ENCODE measurements at regions not wholly inside any gene's neighbourhood (a gene's known extent, or its start where the extent isn't known, plus 50 kb on each side); places are given as distances from the start of the nearest gene placed in this dataset.

DNA sequence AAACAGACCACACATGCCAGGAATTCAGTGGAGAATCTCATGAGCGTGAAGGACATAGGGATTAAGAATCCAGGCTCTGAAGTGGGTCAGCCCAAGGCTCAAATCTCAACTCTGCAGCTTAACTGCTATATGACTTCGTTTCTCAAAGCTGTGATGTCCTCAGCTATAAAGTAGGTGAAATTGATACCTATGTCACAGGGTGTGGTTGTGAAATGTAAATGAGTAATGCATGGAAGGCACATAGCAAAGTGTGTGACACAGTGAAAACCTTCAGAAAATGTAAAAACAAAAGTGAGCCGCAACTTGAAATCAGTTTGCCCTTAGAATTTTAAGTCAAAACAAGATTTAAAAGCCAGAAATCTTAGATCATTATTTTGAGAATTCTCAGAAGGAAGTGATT lies 145.7 kb upstream of the PRMT6 start:
- in situ Hi-C loops (cut with HindIII; ENCODE audit: low sequenced_read_pairs), result no loop called here
- TF ChIP-seq, protein P1, sequence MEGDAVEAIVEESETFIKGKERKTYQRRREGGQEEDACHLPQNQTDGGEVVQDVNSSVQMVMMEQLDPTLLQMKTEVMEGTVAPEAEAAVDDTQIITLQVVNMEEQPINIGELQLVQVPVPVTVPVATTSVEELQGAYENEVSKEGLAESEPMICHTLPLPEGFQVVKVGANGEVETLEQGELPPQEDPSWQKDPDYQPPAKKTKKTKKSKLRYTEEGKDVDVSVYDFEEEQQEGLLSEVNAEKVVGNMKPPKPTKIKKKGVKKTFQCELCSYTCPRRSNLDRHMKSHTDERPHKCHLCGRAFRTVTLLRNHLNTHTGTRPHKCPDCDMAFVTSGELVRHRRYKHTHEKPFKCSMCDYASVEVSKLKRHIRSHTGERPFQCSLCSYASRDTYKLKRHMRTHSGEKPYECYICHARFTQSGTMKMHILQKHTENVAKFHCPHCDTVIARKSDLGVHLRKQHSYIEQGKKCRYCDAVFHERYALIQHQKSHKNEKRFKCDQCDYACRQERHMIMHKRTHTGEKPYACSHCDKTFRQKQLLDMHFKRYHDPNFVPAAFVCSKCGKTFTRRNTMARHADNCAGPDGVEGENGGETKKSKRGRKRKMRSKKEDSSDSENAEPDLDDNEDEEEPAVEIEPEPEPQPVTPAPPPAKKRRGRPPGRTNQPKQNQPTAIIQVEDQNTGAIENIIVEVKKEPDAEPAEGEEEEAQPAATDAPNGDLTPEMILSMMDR (IDR thresholded peaks at IDR 0.05; ENCODE audit: low read depth, low read length), result no peak
- no peak overlapping the region for H3K4me3 ChIP-seq (ENCODE audit: low read depth, low read length)
- no peak for DNase-seq (ENCODE audit: low read depth, low spot score)

DNA sequence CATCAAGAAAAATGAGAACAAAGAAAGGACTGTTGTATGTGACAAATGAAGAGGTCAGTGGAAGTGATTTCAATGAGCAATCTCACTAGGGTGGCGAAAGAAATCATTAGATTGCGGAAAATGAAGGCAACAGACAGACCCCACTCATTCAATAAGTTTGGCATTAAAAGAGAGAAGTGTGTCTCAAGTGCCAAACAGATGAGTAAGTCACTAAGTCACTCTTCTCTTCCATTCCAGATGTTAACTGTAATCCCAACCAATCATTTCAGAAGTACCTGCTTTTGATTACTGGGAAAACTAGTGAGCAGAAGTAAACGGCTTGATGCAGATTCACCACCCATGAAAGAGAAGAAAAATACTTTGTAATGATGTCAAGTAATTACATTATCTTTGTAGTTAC lies 144.3 kb upstream of the PRMT6 start:
- H3K4me3 ChIP-seq (ENCODE audit: low read depth, low read length), result no peak overlapping the region
- DNase-seq (ENCODE audit: low read depth, low spot score), result no peak
- in situ Hi-C loops (cut with HindIII; ENCODE audit: low sequenced_read_pairs), result no loop called here
- TF ChIP-seq, protein P1 (IDR thresholded peaks at IDR 0.05; ENCODE audit: low read depth, low read length), result no peak

DNA sequence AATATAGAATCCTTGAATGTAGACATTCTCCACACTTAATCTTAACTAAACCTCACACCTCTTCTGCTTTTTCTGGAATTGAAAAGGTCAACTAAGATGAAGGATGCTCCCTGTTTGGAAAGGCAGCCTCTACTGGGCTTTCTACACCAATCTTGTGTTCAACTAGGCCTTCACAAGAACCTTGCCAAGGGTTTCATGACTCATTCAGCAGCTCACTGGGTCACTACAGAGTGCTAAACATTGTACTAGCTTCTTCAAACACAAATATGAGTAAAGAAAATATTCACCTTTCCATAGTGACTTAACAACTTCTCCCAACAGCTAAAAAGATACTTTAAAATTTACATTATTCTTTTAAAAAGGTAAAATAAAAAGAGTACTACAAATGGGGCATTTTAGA lies 135.3 kb upstream of the PRMT6 start:
- peak; percentile 41 for DNase-seq (ENCODE audit: low read depth, low spot score)
- in situ Hi-C loops (cut with HindIII; ENCODE audit: low sequenced_read_pairs), result no loop called here
- TF ChIP-seq, protein P1 (IDR thresholded peaks at IDR 0.05; ENCODE audit: low read depth, low read length), result no peak
- H3K4me3 ChIP-seq (ENCODE audit: low read depth, low read length), result no peak overlapping the region

DNA sequence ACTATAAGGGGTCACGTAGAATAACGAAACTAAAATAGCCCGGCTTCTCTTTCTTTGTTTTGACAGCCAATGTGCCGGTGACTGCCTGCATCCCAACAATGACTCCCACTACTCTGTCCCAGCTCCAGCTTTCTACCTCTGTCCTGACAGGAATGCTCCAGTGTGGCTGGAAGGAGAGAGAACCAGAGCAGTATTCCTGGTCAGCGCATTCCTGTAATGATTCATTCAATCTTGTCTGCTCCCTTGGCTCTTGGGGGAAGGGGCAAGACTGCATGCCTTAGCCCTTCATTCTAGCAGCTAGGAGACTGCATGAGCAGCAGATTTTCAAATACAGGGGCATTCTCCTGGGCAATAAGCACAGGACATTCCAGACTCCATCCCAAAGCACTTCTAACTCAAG lies 132.1 kb upstream of the PRMT6 start:
- H3K4me3 ChIP-seq (ENCODE audit: low read depth, low read length), result peak overlapping the region; percentile 26
- in situ Hi-C loops (cut with HindIII; ENCODE audit: low sequenced_read_pairs), result no loop called here
- TF ChIP-seq, protein P1 (IDR thresholded peaks at IDR 0.05; ENCODE audit: low read depth, low read length), result no peak

DNA sequence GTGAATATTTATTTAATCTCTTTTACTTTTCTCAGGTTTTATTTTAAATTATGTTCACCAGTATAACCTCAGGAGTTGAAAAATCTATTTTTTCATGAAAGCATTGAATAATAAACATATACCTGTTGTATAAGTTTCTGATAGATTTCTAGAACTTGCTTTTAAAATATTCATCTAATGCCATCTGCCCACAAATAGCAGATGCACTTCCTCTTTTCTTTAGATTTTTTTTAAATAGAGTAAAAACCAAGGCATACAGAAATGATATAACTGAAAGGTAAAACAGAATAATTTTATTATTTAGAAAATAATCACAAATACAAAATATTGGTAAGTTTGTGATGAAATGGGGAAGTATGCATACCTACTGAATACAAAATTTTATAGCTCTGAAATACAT lies 130.7 kb upstream of the PRMT6 start:
- in situ Hi-C loops (cut with HindIII; ENCODE audit: low sequenced_read_pairs), result no loop called here
- no peak overlapping the region for H3K4me3 ChIP-seq (ENCODE audit: low read depth, low read length)
- no peak for DNase-seq (ENCODE audit: low read depth, low spot score)
- TF ChIP-seq, protein P1 (IDR thresholded peaks at IDR 0.05; ENCODE audit: low read depth, low read length), result no peak

More for the DNA sequence above, 132.1 kb upstream of the PRMT6 start:
- DNase-seq (ENCODE audit: low read depth, low spot score), result peak; percentile 36

DNA sequence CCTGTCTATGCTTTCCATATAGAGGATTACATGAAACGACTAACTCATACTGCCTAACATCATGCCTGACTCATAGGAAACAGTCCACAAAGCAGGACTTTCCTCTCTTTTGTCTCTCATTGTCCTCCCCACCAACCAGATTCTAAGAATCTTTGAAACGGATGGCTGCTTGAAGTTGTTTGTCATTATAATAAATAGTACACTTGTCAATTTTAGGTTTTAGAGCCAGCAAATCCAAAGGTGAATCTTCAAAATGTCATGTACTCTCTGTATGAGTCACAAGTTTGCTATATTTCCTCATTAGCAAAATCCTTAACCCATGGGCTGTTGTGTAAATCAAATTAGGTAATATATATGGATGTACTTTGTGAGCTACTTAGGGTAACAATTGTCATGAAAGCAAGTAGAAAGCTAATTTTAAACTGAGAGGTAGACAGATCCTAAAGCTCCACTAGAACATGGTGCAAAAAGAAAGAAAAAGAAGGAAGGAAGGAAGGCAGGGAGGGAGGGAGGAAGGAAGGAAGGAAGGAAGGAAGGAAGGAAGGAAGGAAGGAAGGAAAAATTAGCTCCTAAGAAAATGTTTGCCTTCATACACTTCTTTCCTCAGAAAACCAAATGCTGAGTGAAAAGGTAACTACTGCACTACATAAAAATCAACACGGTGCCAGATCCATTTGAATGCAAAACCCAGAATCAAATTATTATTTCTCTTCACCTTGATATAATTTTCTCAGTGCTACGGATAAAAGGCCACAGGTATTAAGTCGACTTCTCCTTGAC lies 129.5 kb upstream of the PRMT6 start:
- in situ Hi-C loops (cut with HindIII; ENCODE audit: low sequenced_read_pairs), result no loop called here
- no peak overlapping the region for H3K4me3 ChIP-seq (ENCODE audit: low read depth, low read length)
- TF ChIP-seq, protein P1 (IDR thresholded peaks at IDR 0.05; ENCODE audit: low read depth, low read length), result no peak
- no peak for DNase-seq (ENCODE audit: low read depth, low spot score)

Measured in astrocyte of the spinal cord (primary cell).